ENCODE measurements at regions not wholly inside any gene's neighbourhood (a gene's known extent, or its start where the extent isn't known, plus 50 kb on each side); places are given as distances from the start of the nearest gene placed in this dataset.

DNA sequence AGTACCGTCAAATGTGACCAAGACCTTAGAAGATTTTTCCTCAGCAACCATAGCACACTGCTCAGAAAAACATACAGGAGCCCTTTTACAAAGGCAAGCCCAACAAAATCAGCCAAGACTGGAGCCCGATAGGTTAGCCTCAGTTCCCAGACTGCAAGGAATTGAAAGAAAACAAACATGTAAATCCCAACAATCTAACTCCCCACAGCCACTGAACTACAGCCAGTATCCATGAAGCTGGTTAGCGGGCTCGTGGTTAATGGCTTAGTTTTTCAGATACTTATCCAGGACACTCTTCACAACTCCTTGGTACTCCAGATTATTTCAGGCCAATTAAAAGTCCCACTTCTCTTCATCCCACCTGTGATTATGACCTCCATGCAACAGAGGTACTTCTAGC lies 201.6 kb downstream of the IPMK start:
- H3K9me3 ChIP-seq (replicated peaks; ENCODE audit: control insufficient read depth, insufficient read depth, low read length): no peaks in the 10 kb centered on the region
- no peak overlapping the region for H3K27ac ChIP-seq (ENCODE audit: control insufficient read depth, insufficient read depth)
- no peak for ATAC-seq
- BruUV-seq (replicated peaks): no TSS peak
- POLR2A ChIA-PET: no interaction called here
- no peak overlapping the region for H2AFZ ChIP-seq (ENCODE audit: control insufficient read depth, low read depth, low read length)
- H3K36me3 ChIP-seq (ENCODE audit: control insufficient read depth in 2 of 2, insufficient read depth in 2 of 2, low read length in 1 of 2): no peaks in the 10 kb centered on the region
- FAIRE-seq: no peak
- no peaks in the 10 kb centered on the region; a peak in 1 of 4 replicates for H3K27me3 ChIP-seq (replicated peaks in 1 of 2; ENCODE audit: control insufficient read depth in 2 of 2, insufficient read depth in 2 of 2, low read length in 1 of 2)
- intact Hi-C loops (cut with micrococcal nuclease; ENCODE audit: unreplicated experiment) (loop anchor here (5.0 to 10.0 kb wide), 2 partner anchors 411 to 484 kb away; no protein-coding TSS in a partner anchor), in situ Hi-C loops (cut with MboI) (no loop called here)
- RAD21 ChIA-PET (ENCODE audit: unreplicated experiment): interaction anchor here (0.7 kb wide), 1 partner anchor 225 kb away, joined by 3 read pairs; no protein-coding TSS in a partner anchor
- no peak for DNase-seq (ENCODE audit: low read depth, low spot score)
- H4K20me1 ChIP-seq (ENCODE audit: control insufficient read depth, insufficient read depth): no peaks in the 10 kb centered on the region
- no peak overlapping the region for H3K4me3 ChIP-seq
- H3K79me2 ChIP-seq (ENCODE audit: control insufficient read depth, insufficient read depth, low read length): no peaks in the 10 kb centered on the region
- SMC1A ChIA-PET (ENCODE audit: uncharacterized antibody, unreplicated experiment): no interaction called here
- 15% methylated on average over 4 of the region's 4 CpGs for WGBS (ENCODE audit: insufficient coverage, insufficient replicate concordance, low lambda C conversion rate, missing lambda C conversion rate)
- H3K4me1 ChIP-seq (ENCODE audit: control insufficient read depth, insufficient read depth, low read length): no peaks in the 10 kb centered on the region
- no peak overlapping the region for H3K4me2 ChIP-seq (ENCODE audit: control insufficient read depth, insufficient read depth)
- CTCF ChIA-PET: no interaction called here
- no peak overlapping the region for H3K9ac ChIP-seq (ENCODE audit: control insufficient read depth, insufficient read depth, low read length)
- TF ChIP-seq STAT1 (conservative IDR thresholded peaks at IDR 0.05) (no peak), YBX1 (IDR thresholded peaks at IDR 0.05) (no peak), RB1 (IDR thresholded peaks at IDR 0.05; ENCODE audit: borderline replicate concordance) (no peak), CHD4 (IDR thresholded peaks at IDR 0.05) (no peak), RBBP5 (conservative IDR thresholded peaks at IDR 0.05) (no peak), CREB1 (IDR thresholded peaks at IDR 0.05; ENCODE audit: low read depth) (no peak), TCF3 (IDR thresholded peaks at IDR 0.05; ENCODE audit: borderline replicate concordance, insufficient read depth, low read depth, low read length) (no peak), MTA3 (IDR thresholded peaks at IDR 0.05; ENCODE audit: borderline replicate concordance, low read length) (no peak), ATF7 (IDR thresholded peaks at IDR 0.05; ENCODE audit: low read depth) (no peak), BMI1 (IDR thresholded peaks at IDR 0.05; ENCODE audit: borderline replicate concordance) (no peak), NFYA (IDR thresholded peaks at IDR 0.05; ENCODE audit: borderline replicate concordance, low read depth, low read length) (no peak), KLF5 (IDR thresholded peaks at IDR 0.05; ENCODE audit: partially characterized antibody) (no peak), SREBF1 (IDR thresholded peaks at IDR 0.05; ENCODE audit: low read length) (no peak), LARP7 (IDR thresholded peaks at IDR 0.05) (no peak)
- TF ChIP-seq, protein P1, sequence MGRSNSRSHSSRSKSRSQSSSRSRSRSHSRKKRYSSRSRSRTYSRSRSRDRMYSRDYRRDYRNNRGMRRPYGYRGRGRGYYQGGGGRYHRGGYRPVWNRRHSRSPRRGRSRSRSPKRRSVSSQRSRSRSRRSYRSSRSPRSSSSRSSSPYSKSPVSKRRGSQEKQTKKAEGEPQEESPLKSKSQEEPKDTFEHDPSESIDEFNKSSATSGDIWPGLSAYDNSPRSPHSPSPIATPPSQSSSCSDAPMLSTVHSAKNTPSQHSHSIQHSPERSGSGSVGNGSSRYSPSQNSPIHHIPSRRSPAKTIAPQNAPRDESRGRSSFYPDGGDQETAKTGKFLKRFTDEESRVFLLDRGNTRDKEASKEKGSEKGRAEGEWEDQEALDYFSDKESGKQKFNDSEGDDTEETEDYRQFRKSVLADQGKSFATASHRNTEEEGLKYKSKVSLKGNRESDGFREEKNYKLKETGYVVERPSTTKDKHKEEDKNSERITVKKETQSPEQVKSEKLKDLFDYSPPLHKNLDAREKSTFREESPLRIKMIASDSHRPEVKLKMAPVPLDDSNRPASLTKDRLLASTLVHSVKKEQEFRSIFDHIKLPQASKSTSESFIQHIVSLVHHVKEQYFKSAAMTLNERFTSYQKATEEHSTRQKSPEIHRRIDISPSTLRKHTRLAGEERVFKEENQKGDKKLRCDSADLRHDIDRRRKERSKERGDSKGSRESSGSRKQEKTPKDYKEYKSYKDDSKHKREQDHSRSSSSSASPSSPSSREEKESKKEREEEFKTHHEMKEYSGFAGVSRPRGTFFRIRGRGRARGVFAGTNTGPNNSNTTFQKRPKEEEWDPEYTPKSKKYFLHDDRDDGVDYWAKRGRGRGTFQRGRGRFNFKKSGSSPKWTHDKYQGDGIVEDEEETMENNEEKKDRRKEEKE (IDR thresholded peaks at IDR 0.05): no peak
- TF ChIP-seq, protein P2, sequence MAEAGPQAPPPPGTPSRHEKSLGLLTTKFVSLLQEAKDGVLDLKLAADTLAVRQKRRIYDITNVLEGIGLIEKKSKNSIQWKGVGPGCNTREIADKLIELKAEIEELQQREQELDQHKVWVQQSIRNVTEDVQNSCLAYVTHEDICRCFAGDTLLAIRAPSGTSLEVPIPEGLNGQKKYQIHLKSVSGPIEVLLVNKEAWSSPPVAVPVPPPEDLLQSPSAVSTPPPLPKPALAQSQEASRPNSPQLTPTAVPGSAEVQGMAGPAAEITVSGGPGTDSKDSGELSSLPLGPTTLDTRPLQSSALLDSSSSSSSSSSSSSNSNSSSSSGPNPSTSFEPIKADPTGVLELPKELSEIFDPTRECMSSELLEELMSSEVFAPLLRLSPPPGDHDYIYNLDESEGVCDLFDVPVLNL (IDR thresholded peaks at IDR 0.05; ENCODE audit: low read depth, low read length): no peak
- TF ChIP-seq, protein P3, sequence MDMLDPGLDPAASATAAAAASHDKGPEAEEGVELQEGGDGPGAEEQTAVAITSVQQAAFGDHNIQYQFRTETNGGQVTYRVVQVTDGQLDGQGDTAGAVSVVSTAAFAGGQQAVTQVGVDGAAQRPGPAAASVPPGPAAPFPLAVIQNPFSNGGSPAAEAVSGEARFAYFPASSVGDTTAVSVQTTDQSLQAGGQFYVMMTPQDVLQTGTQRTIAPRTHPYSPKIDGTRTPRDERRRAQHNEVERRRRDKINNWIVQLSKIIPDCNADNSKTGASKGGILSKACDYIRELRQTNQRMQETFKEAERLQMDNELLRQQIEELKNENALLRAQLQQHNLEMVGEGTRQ (IDR thresholded peaks at IDR 0.05; ENCODE audit: borderline replicate concordance, low read depth, low read length): no peak
- TF ChIP-seq, protein P4, sequence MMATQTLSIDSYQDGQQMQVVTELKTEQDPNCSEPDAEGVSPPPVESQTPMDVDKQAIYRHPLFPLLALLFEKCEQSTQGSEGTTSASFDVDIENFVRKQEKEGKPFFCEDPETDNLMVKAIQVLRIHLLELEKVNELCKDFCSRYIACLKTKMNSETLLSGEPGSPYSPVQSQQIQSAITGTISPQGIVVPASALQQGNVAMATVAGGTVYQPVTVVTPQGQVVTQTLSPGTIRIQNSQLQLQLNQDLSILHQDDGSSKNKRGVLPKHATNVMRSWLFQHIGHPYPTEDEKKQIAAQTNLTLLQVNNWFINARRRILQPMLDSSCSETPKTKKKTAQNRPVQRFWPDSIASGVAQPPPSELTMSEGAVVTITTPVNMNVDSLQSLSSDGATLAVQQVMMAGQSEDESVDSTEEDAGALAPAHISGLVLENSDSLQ (IDR thresholded peaks at IDR 0.05): no peak

Measured in GM12878 (cell line).